ENCODE measurements at regions not wholly inside any gene's neighbourhood (a gene's known extent, or its start where the extent isn't known, plus 50 kb on each side); places are given as distances from the start of the nearest gene placed in this dataset.

- TF ChIP-seq RARB (CRISPR knock-in tag; IDR thresholded peaks at IDR 0.05) (no peak), ISL1 (CRISPR knock-in tag; IDR thresholded peaks at IDR 0.05) (no peak), PATZ1 (CRISPR knock-in tag; IDR thresholded peaks at IDR 0.05; ENCODE audit: borderline replicate concordance) (no peak), TCF4 (CRISPR knock-in tag; IDR thresholded peaks at IDR 0.05; ENCODE audit: borderline replicate concordance) (no peak), ZFP30 (CRISPR knock-in tag; IDR thresholded peaks at IDR 0.05) (no peak)
These were observed 381.1 kb downstream of the TFAP2B start for GRCh38 chr6:51199733-51200260.

Measured in SK-N-SH treated with all-trans-retinoic acid at 6 μM for 48 hours (cell line).